ENCODE measurements at regions not wholly inside any gene's neighbourhood (a gene's known extent, or its start where the extent isn't known, plus 50 kb on each side); places are given as distances from the start of the nearest gene placed in this dataset.

DNA sequence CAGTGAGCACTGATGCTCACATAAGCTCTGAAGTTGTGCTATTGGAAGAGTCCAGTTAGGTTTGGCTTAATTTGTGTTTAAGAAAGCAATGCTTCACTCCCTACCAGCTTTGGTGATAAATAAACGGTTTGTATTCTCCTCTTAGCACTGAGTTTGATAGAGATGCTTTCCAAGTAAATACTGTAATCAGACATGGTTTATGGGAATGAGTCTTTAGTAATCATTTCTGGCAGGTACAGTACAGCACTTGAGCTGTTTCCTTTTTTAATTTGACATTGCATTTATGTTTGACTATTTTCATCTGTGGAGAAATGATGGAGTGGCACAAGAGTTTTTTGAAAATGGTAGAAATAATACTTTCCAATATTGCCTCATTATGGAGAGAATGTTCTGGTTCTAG is 455.3 kb downstream of the ACTRT1 start:
- TF ChIP-seq EZH2 (IDR thresholded peaks at IDR 0.05), result no peak
- no peak for TF ChIP-seq POLR2AphosphoS5 (IDR thresholded peaks at IDR 0.05; ENCODE audit: borderline replicate concordance, low read depth, low read length)

Data from SK-N-MC (cell line).